ENCODE measurements at regions not wholly inside any gene's neighbourhood (a gene's known extent, or its start where the extent isn't known, plus 50 kb on each side); places are given as distances from the start of the nearest gene placed in this dataset.

DNA sequence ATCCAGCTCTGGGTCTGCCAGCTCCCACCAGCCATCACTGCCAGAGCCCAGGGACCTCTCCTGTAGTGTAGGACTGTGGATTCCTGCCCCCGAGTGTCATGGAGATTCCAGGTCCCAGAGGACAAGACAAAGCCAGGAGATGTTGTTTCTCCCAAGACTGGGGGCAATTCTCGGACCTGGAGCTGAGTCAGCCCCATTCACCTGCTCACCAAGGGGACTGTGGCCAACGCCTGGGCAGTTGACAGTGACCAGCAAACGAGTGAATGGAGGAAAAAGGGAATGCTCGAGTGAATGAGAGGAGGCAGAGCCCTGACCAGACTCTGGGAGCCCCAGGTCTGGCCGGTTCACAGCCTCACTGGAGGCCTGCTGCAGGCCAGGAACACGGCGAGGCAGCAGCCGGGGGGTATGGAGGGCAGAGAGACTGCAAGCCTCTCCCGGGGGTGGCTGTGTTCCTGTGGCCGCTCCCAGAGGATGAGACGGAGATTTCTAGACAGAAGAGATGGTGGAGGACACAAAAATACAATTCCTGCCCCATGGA lies 61.3 kb upstream of the PRR5 start:
- no peak for TF ChIP-seq POLR2AphosphoS5 (IDR thresholded peaks at IDR 0.05; ENCODE audit: low read depth, low read length)
- TF ChIP-seq, protein P1, sequence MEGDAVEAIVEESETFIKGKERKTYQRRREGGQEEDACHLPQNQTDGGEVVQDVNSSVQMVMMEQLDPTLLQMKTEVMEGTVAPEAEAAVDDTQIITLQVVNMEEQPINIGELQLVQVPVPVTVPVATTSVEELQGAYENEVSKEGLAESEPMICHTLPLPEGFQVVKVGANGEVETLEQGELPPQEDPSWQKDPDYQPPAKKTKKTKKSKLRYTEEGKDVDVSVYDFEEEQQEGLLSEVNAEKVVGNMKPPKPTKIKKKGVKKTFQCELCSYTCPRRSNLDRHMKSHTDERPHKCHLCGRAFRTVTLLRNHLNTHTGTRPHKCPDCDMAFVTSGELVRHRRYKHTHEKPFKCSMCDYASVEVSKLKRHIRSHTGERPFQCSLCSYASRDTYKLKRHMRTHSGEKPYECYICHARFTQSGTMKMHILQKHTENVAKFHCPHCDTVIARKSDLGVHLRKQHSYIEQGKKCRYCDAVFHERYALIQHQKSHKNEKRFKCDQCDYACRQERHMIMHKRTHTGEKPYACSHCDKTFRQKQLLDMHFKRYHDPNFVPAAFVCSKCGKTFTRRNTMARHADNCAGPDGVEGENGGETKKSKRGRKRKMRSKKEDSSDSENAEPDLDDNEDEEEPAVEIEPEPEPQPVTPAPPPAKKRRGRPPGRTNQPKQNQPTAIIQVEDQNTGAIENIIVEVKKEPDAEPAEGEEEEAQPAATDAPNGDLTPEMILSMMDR (IDR thresholded peaks at IDR 0.05): no peak
